ENCODE measurements at regions not wholly inside any gene's neighbourhood (a gene's known extent, or its start where the extent isn't known, plus 50 kb on each side); places are given as distances from the start of the nearest gene placed in this dataset.

- H3K4me3 ChIP-seq (ENCODE audit: low read depth in 1 of 2, low read length in 1 of 2) = peak overlapping the region in 1 of 2 experiments; percentile 3
- H3K27me3 ChIP-seq = no peaks in the 10 kb centered on the region
- no peaks in the 10 kb centered on the region for H3K9me3 ChIP-seq
- no peak for TF ChIP-seq CTCF (IDR thresholded peaks at IDR 0.05)
- no peaks in the 10 kb centered on the region for H3K36me3 ChIP-seq
- peak overlapping the region; percentile 72 for H3K27ac ChIP-seq
- peaks cover 19 to 23% of the 10 kb centered on the region in 2 experiments for H3K4me1 ChIP-seq (ENCODE audit: control insufficient read depth in 1 of 2, insufficient read depth in 1 of 2, low read depth in 1 of 2, low read length in 1 of 2)
Observed at GRCh38 chr17:70527364-70527888, 358.1 kb downstream of the KCNJ2 start.

DNA sequence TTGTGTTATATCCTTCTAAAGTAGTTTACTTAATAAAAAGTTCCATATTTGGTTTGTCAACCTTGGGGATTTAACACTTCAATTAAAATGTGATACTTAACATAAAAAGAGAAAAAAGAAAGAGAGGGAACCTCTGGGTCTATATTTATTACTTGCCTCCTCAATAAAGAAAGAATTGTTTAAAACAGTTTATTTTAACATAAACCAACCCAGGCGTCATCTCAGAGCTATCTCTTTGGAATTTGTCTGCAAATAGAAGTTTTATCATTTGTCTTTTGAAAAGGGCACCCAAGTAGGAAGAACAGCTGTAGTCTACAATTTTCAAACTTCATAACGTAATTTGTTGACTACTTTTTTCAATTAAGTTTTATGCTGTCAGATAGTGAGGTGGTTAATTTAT lies 364.1 kb downstream of the KCNJ2 start:
- no peaks in the 10 kb centered on the region for H3K27me3 ChIP-seq
- H3K36me3 ChIP-seq = no peaks in the 10 kb centered on the region
- no peak overlapping the region for H3K27ac ChIP-seq
- no peak overlapping the region for H3K4me3 ChIP-seq (ENCODE audit: low read depth in 1 of 2, low read length in 1 of 2)
- no peaks in the 10 kb centered on the region for H3K9me3 ChIP-seq
- H3K4me1 ChIP-seq (ENCODE audit: control insufficient read depth in 1 of 2, insufficient read depth in 1 of 2, low read depth in 1 of 2, low read length in 1 of 2) = peaks cover 0 to 3% of the 10 kb centered on the region in 2 experiments
- no peak for TF ChIP-seq CTCF (IDR thresholded peaks at IDR 0.05)

DNA sequence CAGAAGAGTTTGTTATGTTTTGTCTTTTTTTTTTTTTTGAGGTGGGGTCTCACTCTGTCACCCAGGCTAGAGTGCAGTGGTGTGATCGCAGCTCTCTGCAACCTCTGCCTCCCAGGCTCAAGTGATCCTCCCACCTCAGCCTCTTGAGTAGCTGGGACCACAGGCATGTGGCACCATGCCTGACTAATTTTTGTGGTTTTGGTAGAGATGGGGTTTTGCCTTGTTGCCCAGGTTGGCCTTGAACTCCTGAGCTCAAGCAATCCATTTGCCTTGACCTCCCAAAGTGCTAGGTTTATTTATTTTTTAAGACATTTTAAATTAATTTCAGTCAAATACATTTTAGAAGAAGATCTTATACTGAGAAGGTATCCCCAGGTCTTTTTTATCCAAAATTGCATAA lies 366.7 kb downstream of the KCNJ2 start:
- Histone ChIP-seq H3K4me1 (ENCODE audit: control insufficient read depth in 1 of 2, insufficient read depth in 1 of 2, low read depth in 1 of 2, low read length in 1 of 2) (no peaks in the 10 kb centered on the region), H3K27ac (no peak overlapping the region), H3K36me3 (no peaks in the 10 kb centered on the region), H3K4me3 (ENCODE audit: low read depth in 1 of 2, low read length in 1 of 2) (no peak overlapping the region), H3K9me3 (no peaks in the 10 kb centered on the region), H3K27me3 (no peaks in the 10 kb centered on the region)
- no peak for TF ChIP-seq CTCF (IDR thresholded peaks at IDR 0.05)

GRCh38 chr17:70539132-70539924 lies 370.0 kb downstream of the KCNJ2 start:
- no peak for TF ChIP-seq CTCF (IDR thresholded peaks at IDR 0.05)
- Histone ChIP-seq H3K9me3 (no peaks in the 10 kb centered on the region), H3K4me1 (ENCODE audit: control insufficient read depth in 1 of 2, insufficient read depth in 1 of 2, low read depth in 1 of 2, low read length in 1 of 2) (no peaks in the 10 kb centered on the region), H3K27ac (no peak overlapping the region), H3K36me3 (no peaks in the 10 kb centered on the region), H3K27me3 (no peaks in the 10 kb centered on the region), H3K4me3 (ENCODE audit: low read depth in 1 of 2, low read length in 1 of 2) (no peak overlapping the region)

DNA sequence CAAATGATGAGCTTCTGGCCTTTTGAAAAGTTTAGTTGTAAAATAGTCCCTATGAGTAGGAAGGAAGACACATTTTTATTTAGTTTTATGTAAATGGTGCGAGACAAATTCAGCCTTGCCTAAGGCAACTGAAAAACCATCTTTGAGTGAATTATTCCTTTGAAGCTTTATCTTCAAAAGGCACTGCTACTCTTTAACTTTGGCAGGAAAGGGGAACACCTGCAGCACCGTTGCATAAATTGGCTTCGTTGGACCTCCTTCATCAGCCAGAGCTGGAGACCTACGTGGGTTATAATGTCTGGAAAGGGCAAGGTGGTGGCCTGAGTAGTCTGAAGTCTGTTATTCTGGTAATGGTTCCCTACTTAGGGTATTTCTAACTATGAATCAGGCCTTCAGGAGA lies 373.5 kb downstream of the KCNJ2 start:
- H3K4me1 ChIP-seq (ENCODE audit: control insufficient read depth in 1 of 2, insufficient read depth in 1 of 2, low read depth in 1 of 2, low read length in 1 of 2) = no peaks in the 10 kb centered on the region
- no peaks in the 10 kb centered on the region for H3K27me3 ChIP-seq
- H3K27ac ChIP-seq = no peak overlapping the region
- no peaks in the 10 kb centered on the region for H3K36me3 ChIP-seq
- no peaks in the 10 kb centered on the region for H3K9me3 ChIP-seq
- TF ChIP-seq CTCF (IDR thresholded peaks at IDR 0.05) = no peak
- no peak overlapping the region for H3K4me3 ChIP-seq (ENCODE audit: low read depth in 1 of 2, low read length in 1 of 2)
